ENCODE measurements at regions not wholly inside any gene's neighbourhood (a gene's known extent, or its start where the extent isn't known, plus 50 kb on each side); places are given as distances from the start of the nearest gene placed in this dataset.

- no peaks in the 10 kb centered on the region for H3K36me3 ChIP-seq
- no peaks in the 10 kb centered on the region for H3K4me1 ChIP-seq
- no peak for TF ChIP-seq POLR2A (IDR thresholded peaks at IDR 0.05)
- TF ChIP-seq CTCF (IDR thresholded peaks at IDR 0.05), result no peak
- WGBS, 2 donors, result 77 to 84% methylated on average over 6 of the region's 6 CpGs
- H3K27me3 ChIP-seq, result no peaks in the 10 kb centered on the region
- no peaks in the 10 kb centered on the region for H3K9me3 ChIP-seq
- intact Hi-C loops (cut with DNase I), result no loop called here
- H3K4me3 ChIP-seq (replicated peaks in 1 of 3), result no peak overlapping the region
- no peak for DNase-seq
- no peak overlapping the region for H3K27ac ChIP-seq
These were observed 482.1 kb downstream of the TMA16 start for GRCh38 chr4:163976588-163976987.

- no peak overlapping the region for H3K27ac ChIP-seq
- H3K4me3 ChIP-seq (replicated peaks in 1 of 3), result no peak overlapping the region
- no peaks in the 10 kb centered on the region for H3K4me1 ChIP-seq
- H3K27me3 ChIP-seq, result no peaks in the 10 kb centered on the region
- intact Hi-C loops (cut with DNase I), result no loop called here
- TF ChIP-seq CTCF (IDR thresholded peaks at IDR 0.05) (no peak), POLR2A (IDR thresholded peaks at IDR 0.05) (no peak)
- WGBS, 2 donors, result 74 to 76% methylated on average over 5 of the region's 5 CpGs
- no peaks in the 10 kb centered on the region for H3K9me3 ChIP-seq
- no peaks in the 10 kb centered on the region for H3K36me3 ChIP-seq
- DNase-seq, result no peak
These were observed 493.9 kb downstream of the TMA16 start for GRCh38 chr4:163988391-163988790.

- WGBS, 2 donors, result 28 to 42% methylated on average over 6 of the region's 6 CpGs
- Histone ChIP-seq H3K4me3 (replicated peaks in 1 of 3) (no peak overlapping the region), H3K4me1 (no peaks in the 10 kb centered on the region), H3K27ac (no peak overlapping the region), H3K27me3 (no peaks in the 10 kb centered on the region), H3K36me3 (no peaks in the 10 kb centered on the region), H3K9me3 (no peaks in the 10 kb centered on the region)
- DNase-seq, result no peak
- TF ChIP-seq CTCF (IDR thresholded peaks at IDR 0.05) (no peak), POLR2A (IDR thresholded peaks at IDR 0.05) (no peak)
- intact Hi-C loops (cut with DNase I), result no loop called here
These were observed 494.4 kb downstream of the TMA16 start for GRCh38 chr4:163988865-163989264.

- intact Hi-C loops (cut with DNase I), result no loop called here
- WGBS, 2 donors, result 67 to 70% methylated on average over 3 of the region's 3 CpGs
- H3K27me3 ChIP-seq, result no peaks in the 10 kb centered on the region
- H3K27ac ChIP-seq, result no peak overlapping the region
- no peak for DNase-seq
- H3K9me3 ChIP-seq, result no peaks in the 10 kb centered on the region
- H3K4me1 ChIP-seq, result no peaks in the 10 kb centered on the region
- H3K36me3 ChIP-seq, result no peaks in the 10 kb centered on the region
- H3K4me3 ChIP-seq (replicated peaks in 1 of 3), result no peak overlapping the region
- TF ChIP-seq CTCF (IDR thresholded peaks at IDR 0.05) (no peak), POLR2A (IDR thresholded peaks at IDR 0.05) (no peak)
These were observed 496.9 kb downstream of the TMA16 start for GRCh38 chr4:163991298-163991865.

- intact Hi-C loops (cut with DNase I), result no loop called here
- DNase-seq, result no peak
- TF ChIP-seq CTCF (IDR thresholded peaks at IDR 0.05) (no peak), POLR2A (IDR thresholded peaks at IDR 0.05) (no peak)
- Histone ChIP-seq H3K27ac (no peak overlapping the region), H3K36me3 (no peaks in the 10 kb centered on the region), H3K27me3 (no peaks in the 10 kb centered on the region), H3K9me3 (no peaks in the 10 kb centered on the region), H3K4me3 (replicated peaks in 1 of 3) (no peak overlapping the region), H3K4me1 (no peaks in the 10 kb centered on the region)
- WGBS, 2 donors, result 77 to 93% methylated on average over 1 of the region's 1 CpG
These were observed 514.9 kb downstream of the TMA16 start for GRCh38 chr4:164009435-164009834.
